RWPE1 (cell line): ENCODE measurements at regions not wholly inside any gene's neighbourhood (a gene's known extent, or its start where the extent isn't known, plus 50 kb on each side); places are given as distances from the start of the nearest gene placed in this dataset.

Source experiments
- CTCF ChIA-PET: fragments of 350-600 bp; sonication (Branson Sonifier 250); formaldehyde crosslinking; extraction: SDS; loops from one replicate; lab custom pipeline; 2021; lab: Yijun Ruan, JAX
- POLR2A ChIA-PET: fragments of 400-600 bp; formaldehyde crosslinking; extraction: SDS; loops from one replicate; lab custom pipeline; 2020; ENCODE audit warnings: antibody characterized with exemption; ENCODE audit not compliant: low non-redundant PET; lab: Yijun Ruan, JAX
- DNase-seq: peaks from one replicate; pipeline ENCODE4 v3.0.0; 2012; ENCODE audit warnings: low spot score
- H3K27ac ChIP-seq: fragments of 450-650 bp; 2 replicates; pipeline ENCODE4 v1.5.1; 2017
- CTCF ChIP-seq: fragments of 450-650 bp; conservative IDR thresholded peaks from 2 replicates; pipeline ENCODE4 v1.5.1; 2017; ENCODE audit warnings: low read depth, mild to moderate bottlenecking

- ChIA-PET CTCF (interaction anchor here (0.6 kb wide), 1 partner anchor 15 kb away, joined by 4 read pairs; no protein-coding TSS in a partner anchor), POLR2A (no interaction called here)
Observed at GRCh38 chr10:128421371-128422160, 295.3 kb upstream of the MKI67 start.

GRCh38 chr10:128422190-128422589 is 296.0 kb upstream of the MKI67 start:
- TF ChIP-seq CTCF = no peak
- ChIA-PET CTCF (no interaction called here), POLR2A (interaction anchor here (0.7 kb wide), 1 partner anchor 91 kb away, joined by 4 read pairs; no protein-coding TSS in a partner anchor)
- DNase-seq = no peak
- no peak overlapping the region for H3K27ac ChIP-seq

More at GRCh38 chr10:128421371-128422160, 295.3 kb upstream of the MKI67 start:
- TF ChIP-seq CTCF = no peak
- no peak for DNase-seq
- no peak overlapping the region for H3K27ac ChIP-seq

- DNase-seq = no peak
- TF ChIP-seq CTCF = no peak
- no peak overlapping the region for H3K27ac ChIP-seq
- POLR2A ChIA-PET = interaction anchor here (0.7 kb wide), 1 partner anchor 92 kb away, joined by 4 read pairs; no protein-coding TSS in a partner anchor
- CTCF ChIA-PET = no interaction called here
Observed at GRCh38 chr10:128422999-128423398, 296.8 kb upstream of the MKI67 start.

- CTCF ChIA-PET = no interaction called here
- H3K27ac ChIP-seq = no peak overlapping the region
- POLR2A ChIA-PET = no interaction called here
- no peak for TF ChIP-seq CTCF
- DNase-seq = no peak
Observed at GRCh38 chr10:128429321-128429720, 303.1 kb upstream of the MKI67 start.

- no peak overlapping the region for H3K27ac ChIP-seq
- no peak for TF ChIP-seq CTCF
- no peak for DNase-seq
- POLR2A ChIA-PET = no interaction called here
- CTCF ChIA-PET = no interaction called here
Observed at GRCh38 chr10:128429835-128430513, 303.8 kb upstream of the MKI67 start.

GRCh38 chr10:128431083-128431482 is 304.9 kb upstream of the MKI67 start:
- no peak overlapping the region for H3K27ac ChIP-seq
- no peak for DNase-seq
- ChIA-PET POLR2A (no interaction called here), CTCF (no interaction called here)
- no peak for TF ChIP-seq CTCF
